ENCODE measurements at regions not wholly inside any gene's neighbourhood (a gene's known extent, or its start where the extent isn't known, plus 50 kb on each side); places are given as distances from the start of the nearest gene placed in this dataset.
A peak's percentile ranks its signal among the peaks of the same experiment; 100 is the strongest.

GRCh38 chr13:51006067-51006845, 96.7 kb downstream of the RNASEH2B start:
- TF ChIP-seq SMARCC2 (IDR thresholded peaks at IDR 0.05; ENCODE audit: low read depth) (no peak), SNIP1 (IDR thresholded peaks at IDR 0.05; ENCODE audit: low read depth) (no peak), MEF2D (tag; conservative IDR thresholded peaks at IDR 0.05; ENCODE audit: low read depth) (no peak), FOSL1 (tag; conservative IDR thresholded peaks at IDR 0.05) (no peak), ZNF174 (CRISPR knock-in tag; IDR thresholded peaks at IDR 0.05) (no peak), FUS (optimal IDR thresholded peaks at IDR 0.05; ENCODE audit: low read depth, low read length) (no peak), SREBF1 (IDR thresholded peaks at IDR 0.05; ENCODE audit: borderline replicate concordance, low read depth, low read length) (no peak), JUND (IDR thresholded peaks at IDR 0.05; ENCODE audit: borderline replicate concordance, low read depth, low read length) (no peak), JUND (tag; IDR thresholded peaks at IDR 0.05; ENCODE audit: borderline replicate concordance, low read depth, low read length) (no peak), ZNF444 (CRISPR knock-in tag; IDR thresholded peaks at IDR 0.05) (no peak), MXI1 (IDR thresholded peaks at IDR 0.05; ENCODE audit: low read depth, low read length) (no peak), TBP (optimal IDR thresholded peaks at IDR 0.05; ENCODE audit: low read depth, low read length) (no peak), ZNF57 (CRISPR knock-in tag; IDR thresholded peaks at IDR 0.05) (no peak)
- H3K9me1 ChIP-seq (ENCODE audit: control insufficient read depth, insufficient read depth, low read length) = no peaks in the 10 kb centered on the region
- H3K36me3 ChIP-seq (ENCODE audit: control insufficient read depth, insufficient read depth, low read length) = no peaks in the 10 kb centered on the region
- CTCF ChIA-PET (ENCODE audit: low intra/inter-chr PET ratio) = no interaction called here
- POLR2A ChIA-PET = interaction anchor here (0.6 to 1.5 kb wide), 4 partner anchors 9 to 1378 kb away, joined by 3 to 5 read pairs (median 4); partner anchors contain the start of gene ARL11
- FAIRE-seq (no peak), ATAC-seq (no peak), DNase-seq (ENCODE audit: extremely low read depth in 1 of 4, low spot score in 3 of 4) (no peak)
- H3K4me3 ChIP-seq = no peak overlapping the region
- H3K9me3 ChIP-seq (replicated peaks; ENCODE audit: control insufficient read depth, insufficient read depth, low read depth, low read length) = no peaks in the 10 kb centered on the region
- in situ Hi-C loops (cut with MboI) (no loop called here), intact Hi-C loops (cut with micrococcal nuclease) (no loop called here)
- no peak overlapping the region for H3K9ac ChIP-seq (ENCODE audit: insufficient read depth in 1 of 2, low read depth in 2 of 2, low read length in 2 of 2)
- peaks cover 11 to 12% of the 10 kb centered on the region in 2 experiments; a peak in 4 of 5 replicates for H3K27me3 ChIP-seq (ENCODE audit: control insufficient read depth in 2 of 2, insufficient read depth in 2 of 2, low read length in 2 of 2)
- no peak overlapping the region for H2AFZ ChIP-seq (ENCODE audit: low read depth, low read length)
- H3K27ac ChIP-seq (ENCODE audit: extremely low read depth, low read depth, low read length) = no peak overlapping the region
- H4K20me1 ChIP-seq (replicated peaks; ENCODE audit: control insufficient read depth, insufficient read depth, low read length) = no peaks in the 10 kb centered on the region
- H3K4me1 ChIP-seq (replicated peaks in 1 of 2; ENCODE audit: control insufficient read depth in 2 of 2, insufficient read depth in 2 of 2, low read length in 2 of 2) = no peaks in the 10 kb centered on the region
- BruUV-seq (replicated peaks) = no TSS peak
- 2% methylated on average over 7 of the region's 7 CpGs for WGBS (ENCODE audit: insufficient coverage, low coverage, missing lambda C conversion rate)
- no peaks in the 10 kb centered on the region for H3K79me2 ChIP-seq (ENCODE audit: control insufficient read depth, insufficient read depth, low read length)
- no peak overlapping the region for H3K4me2 ChIP-seq (ENCODE audit: insufficient read depth, low read length)

Small RNA genes lying in the stretch of these regions (small RNA-seq; reads per million reads assigned to genes)
- 1.4 reads per million, percentile 71 among the genes with 10 or more reads in this experiment for gene RNA5SP29
